ENCODE measurements at regions not wholly inside any gene's neighbourhood (a gene's known extent, or its start where the extent isn't known, plus 50 kb on each side); places are given as distances from the start of the nearest gene placed in this dataset.
"Not testable (repeated sequence)": the region's sequence is repeated elsewhere in the genome, so short reads cannot be mapped to it uniquely, and the experiment has no call there.

DNA sequence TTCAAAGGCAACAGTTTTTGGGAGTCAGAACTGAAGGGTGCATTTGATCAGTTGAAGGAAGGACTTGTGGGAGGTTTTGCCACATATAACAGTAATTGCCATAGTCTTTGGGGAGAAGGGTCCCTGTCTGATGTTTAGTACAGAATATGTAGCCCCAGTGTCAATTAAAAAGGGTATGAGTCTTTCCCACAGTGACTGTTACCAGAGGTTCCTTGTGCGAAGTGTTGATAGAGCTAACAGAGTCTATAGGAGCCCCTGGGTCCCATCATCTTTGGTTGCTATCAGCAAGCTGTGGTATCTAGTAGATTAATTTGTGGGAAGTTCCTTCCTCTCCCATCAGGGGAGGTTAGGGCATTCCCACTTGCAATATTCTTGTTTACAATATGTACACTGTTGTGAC lies 329.2 kb downstream of the PTPRU start:
- DNase-seq (ENCODE audit: insufficient read length): no peak
- FAIRE-seq: no peak
- TF ChIP-seq TAF1 (IDR thresholded peaks at IDR 0.05; ENCODE audit: borderline replicate concordance, low read depth, low read length): no peak
- TF ChIP-seq POLR2A (IDR thresholded peaks at IDR 0.05; ENCODE audit: low read depth, low read length): no peak
- TF ChIP-seq POLR2AphosphoS5 (IDR thresholded peaks at IDR 0.05; ENCODE audit: low read depth, low read length): no peak

DNA sequence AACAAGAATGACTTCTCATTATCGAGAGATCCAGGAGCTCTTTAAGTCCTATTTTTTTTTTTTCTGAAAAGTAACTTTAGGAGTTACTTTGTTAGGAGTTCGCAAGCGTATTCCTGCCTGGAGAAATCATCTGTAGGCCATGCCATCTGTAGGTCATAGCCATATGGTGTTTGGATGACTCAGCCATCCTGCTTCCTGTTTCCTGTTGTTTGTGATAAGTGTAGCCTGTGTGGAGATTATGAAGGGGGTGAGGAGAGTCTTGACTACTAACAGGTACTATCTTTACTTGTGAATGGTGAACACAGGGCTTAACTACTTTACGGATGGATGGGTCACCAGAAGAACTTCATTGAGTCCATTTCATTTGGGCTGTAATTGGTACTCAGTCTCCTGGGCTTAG lies 327.2 kb downstream of the PTPRU start:
- no peak for FAIRE-seq
- TF ChIP-seq POLR2A (IDR thresholded peaks at IDR 0.05; ENCODE audit: low read depth, low read length) (no peak), TAF1 (IDR thresholded peaks at IDR 0.05; ENCODE audit: borderline replicate concordance, low read depth, low read length) (no peak), POLR2AphosphoS5 (IDR thresholded peaks at IDR 0.05; ENCODE audit: low read depth, low read length) (no peak)
- no peak for DNase-seq (ENCODE audit: insufficient read length)

DNA sequence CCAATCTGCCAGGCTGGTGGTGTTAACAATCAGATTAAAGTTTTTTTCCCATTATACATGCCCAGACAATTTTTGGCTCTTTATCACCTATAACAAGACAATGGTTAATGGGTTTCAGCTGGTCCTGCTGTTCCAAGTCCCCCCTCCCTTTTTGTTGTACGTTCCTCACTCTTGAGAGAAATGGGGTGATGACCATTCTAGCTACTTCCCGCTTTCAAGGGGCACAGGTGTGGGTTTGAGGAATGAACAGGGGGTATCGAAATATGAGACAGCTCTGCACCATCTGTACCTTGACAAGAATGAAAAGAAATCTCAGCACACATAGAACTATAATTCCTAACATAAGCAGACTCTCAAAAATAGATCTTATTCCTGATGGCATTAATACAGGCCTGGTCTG lies 326.8 kb downstream of the PTPRU start:
- FAIRE-seq (no peak), DNase-seq (ENCODE audit: insufficient read length) (no peak)
- TF ChIP-seq TAF1 (IDR thresholded peaks at IDR 0.05; ENCODE audit: borderline replicate concordance, low read depth, low read length) (no peak), POLR2A (IDR thresholded peaks at IDR 0.05; ENCODE audit: low read depth, low read length) (no peak), POLR2AphosphoS5 (IDR thresholded peaks at IDR 0.05; ENCODE audit: low read depth, low read length) (no peak)

DNA sequence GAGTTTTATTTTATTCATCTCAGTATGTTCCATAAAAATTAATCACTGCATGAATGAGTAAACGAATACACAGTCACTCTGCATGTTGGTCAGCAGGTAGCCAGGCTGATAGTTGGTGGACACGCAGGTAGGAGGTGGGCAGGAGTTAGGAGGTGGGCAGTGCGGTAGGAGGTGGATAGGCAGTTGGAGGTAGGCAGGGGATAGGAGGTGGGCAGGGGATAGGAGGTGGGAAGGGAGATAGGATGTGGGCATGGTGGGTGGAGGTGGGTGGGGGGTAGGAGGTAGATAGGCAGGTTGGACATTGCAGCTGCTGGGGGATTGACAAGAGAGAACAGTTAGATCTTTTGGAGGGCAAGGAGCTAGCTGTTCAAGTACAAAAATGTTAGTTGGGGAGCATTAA lies 322.7 kb downstream of the PTPRU start:
- TF ChIP-seq POLR2A (IDR thresholded peaks at IDR 0.05; ENCODE audit: low read depth, low read length): no peak
- FAIRE-seq (no peak), DNase-seq (ENCODE audit: insufficient read length) (no peak)

DNA sequence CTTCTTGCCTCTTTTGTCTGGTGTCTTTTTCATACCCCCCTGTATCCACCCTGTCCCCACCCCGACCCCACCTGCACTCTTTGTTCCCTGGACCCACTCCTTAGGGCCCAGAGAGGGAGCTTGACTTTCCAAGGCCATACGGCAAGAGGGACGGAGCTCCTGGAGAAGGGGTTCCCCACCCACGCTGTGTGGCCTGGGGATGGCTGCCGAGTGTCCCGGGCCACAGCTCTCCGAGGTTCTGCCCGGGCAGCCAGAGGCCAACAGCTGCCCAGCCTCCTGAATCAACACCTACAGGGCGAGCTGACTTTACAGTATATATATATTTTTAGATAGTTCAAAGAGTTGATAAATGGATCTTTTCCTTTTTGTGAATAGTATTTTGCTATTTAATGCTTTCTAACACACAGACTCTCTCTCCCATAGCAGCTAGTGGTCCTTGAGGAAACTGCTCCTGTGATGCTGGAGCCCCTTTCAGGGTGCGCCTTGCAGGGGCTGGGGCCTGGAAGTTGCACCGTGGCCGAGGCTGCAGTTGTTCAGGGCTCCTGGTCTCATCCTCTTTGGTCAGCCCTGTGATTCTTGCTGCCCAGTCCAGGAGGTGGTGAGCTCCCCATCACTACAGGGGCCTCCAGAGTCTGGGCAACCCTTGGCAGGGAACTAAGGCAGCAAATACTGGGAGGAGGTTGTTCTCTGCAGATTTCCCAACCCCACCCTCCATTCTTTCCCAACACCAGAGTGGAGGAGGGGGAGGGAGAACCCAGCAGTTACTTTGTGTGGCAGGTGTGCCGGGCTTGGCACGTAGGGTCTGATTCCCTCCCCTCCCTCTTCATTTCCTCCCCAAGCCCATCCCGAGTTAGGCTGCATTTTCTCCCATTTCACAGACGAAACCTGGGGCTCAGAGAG lies 321.6 kb downstream of the PTPRU start:
- FAIRE-seq: no peak
- TF ChIP-seq POLR2A (IDR thresholded peaks at IDR 0.05; ENCODE audit: low read depth, low read length) (no peak), POLR2AphosphoS5 (IDR thresholded peaks at IDR 0.05; ENCODE audit: low read depth, low read length) (no peak), TAF1 (IDR thresholded peaks at IDR 0.05; ENCODE audit: borderline replicate concordance, low read depth, low read length) (no peak)
- DNase-seq (ENCODE audit: insufficient read length): no peak

DNA sequence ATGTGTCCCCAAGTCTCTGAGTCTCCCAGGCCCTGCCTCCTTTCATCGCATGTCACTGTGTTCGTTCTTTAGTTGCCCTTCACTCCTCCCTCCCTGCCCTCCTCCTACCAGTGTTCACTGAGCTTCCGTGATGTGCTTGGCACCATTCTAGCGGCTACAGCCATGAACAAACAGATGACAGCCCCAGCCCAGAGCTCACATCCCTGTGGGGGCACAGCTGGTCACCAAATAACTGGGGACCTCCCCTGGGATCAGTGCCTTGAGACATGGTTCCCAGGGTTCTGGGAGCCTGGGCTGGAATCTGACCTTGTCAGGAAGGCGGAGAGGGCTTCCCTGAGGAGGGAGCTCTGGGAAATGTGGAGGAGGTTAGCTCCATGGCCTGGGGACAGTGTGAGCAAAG lies 320.7 kb downstream of the PTPRU start:
- FAIRE-seq (no peak), DNase-seq (ENCODE audit: insufficient read length) (no peak)
- TF ChIP-seq POLR2AphosphoS5 (IDR thresholded peaks at IDR 0.05; ENCODE audit: low read depth, low read length) (no peak), TAF1 (IDR thresholded peaks at IDR 0.05; ENCODE audit: borderline replicate concordance, low read depth, low read length) (no peak), POLR2A (IDR thresholded peaks at IDR 0.05; ENCODE audit: low read depth, low read length) (no peak)

DNA sequence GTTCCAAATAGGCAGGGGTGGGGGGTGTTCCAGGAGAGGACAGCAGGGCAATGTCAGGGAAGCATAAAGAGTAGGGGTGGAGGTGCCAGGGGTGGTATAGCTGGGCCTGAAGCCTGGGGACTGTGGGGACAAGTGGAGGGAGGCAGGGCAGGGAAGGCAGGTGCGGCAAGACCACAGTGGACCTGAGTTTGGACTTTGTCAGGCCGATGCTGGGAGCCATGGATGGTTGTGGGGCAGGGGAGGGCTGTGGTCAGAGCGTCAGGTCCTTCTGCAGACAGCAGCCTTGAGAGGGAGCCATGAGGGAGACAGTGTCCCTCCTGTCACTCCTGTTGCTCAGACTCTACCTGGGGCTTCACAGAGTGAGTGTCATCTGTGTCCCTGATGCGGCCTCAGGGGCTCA lies 320.3 kb downstream of the PTPRU start:
- no peak for FAIRE-seq
- TF ChIP-seq POLR2AphosphoS5 (IDR thresholded peaks at IDR 0.05; ENCODE audit: low read depth, low read length) (no peak), TAF1 (IDR thresholded peaks at IDR 0.05; ENCODE audit: borderline replicate concordance, low read depth, low read length) (no peak), POLR2A (IDR thresholded peaks at IDR 0.05; ENCODE audit: low read depth, low read length) (no peak)
- no peak for DNase-seq (ENCODE audit: insufficient read length)

DNA sequence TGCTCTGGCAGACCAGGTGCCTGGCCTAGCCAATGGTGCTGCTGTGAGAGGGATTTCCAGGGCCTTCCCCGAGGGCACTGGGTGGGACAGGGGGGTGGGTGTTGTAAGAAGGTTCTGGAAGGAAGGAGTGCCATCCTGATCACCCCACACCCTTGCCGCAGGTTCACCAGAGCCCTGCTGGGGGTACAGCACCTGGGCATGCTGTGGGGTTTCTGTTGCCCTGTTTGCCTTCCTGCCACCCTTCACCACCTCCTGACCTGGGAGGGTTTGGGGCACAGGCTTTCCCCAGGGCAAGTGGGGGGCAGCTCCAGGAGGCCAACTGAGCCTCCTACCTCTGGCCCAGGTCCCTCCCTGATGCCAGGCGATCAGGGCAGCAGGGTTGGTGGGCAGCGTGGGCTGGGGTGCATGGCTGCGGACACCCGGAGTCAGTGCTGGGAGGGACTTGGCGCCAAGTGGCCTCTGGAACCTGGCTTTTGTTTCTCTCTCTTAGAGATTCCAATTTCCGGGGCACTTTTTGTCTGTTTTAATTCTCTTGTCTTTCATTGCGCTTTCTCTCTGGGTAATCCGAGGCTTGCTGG lies 318.8 kb downstream of the PTPRU start:
- TF ChIP-seq TAF1 (IDR thresholded peaks at IDR 0.05; ENCODE audit: borderline replicate concordance, low read depth, low read length): no peak
- no peak for TF ChIP-seq POLR2AphosphoS5 (IDR thresholded peaks at IDR 0.05; ENCODE audit: low read depth, low read length)
- TF ChIP-seq POLR2A (IDR thresholded peaks at IDR 0.05; ENCODE audit: low read depth, low read length): no peak
- no peak for DNase-seq (ENCODE audit: insufficient read length)

DNA sequence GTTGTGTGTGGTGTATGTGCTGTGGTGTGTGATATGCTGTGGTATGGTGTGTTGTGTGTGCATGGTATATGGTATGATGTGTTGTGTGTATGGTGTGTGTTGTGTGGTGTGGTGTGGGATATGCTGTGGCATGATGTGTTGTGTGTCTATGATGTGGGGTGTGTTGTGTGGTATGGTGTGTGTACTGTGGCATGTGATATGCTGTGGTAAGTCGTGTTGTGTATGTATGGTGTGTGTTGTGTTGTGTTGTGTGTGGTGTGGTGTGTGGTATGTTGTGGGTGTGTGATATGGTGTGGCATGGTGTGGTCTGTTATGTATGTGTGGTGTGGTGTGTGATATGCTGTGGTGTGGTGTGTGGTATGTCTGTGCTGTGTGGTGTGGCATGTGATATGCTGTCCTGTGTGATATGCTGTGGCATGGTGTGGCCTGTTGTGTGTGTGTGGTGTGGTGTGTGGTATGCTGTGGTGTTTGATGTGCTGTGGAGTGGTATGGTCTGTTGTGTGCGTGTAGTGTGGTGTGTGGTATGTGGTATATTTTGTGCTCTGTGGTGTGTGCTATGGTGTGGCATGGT lies 318.0 kb downstream of the PTPRU start:
- DNase-seq (ENCODE audit: insufficient read length) (no peak), FAIRE-seq (no peak)
- TF ChIP-seq TAF1 (IDR thresholded peaks at IDR 0.05; ENCODE audit: borderline replicate concordance, low read depth, low read length): no peak

More for the DNA sequence above, 318.8 kb downstream of the PTPRU start:
- no peak for FAIRE-seq

DNA sequence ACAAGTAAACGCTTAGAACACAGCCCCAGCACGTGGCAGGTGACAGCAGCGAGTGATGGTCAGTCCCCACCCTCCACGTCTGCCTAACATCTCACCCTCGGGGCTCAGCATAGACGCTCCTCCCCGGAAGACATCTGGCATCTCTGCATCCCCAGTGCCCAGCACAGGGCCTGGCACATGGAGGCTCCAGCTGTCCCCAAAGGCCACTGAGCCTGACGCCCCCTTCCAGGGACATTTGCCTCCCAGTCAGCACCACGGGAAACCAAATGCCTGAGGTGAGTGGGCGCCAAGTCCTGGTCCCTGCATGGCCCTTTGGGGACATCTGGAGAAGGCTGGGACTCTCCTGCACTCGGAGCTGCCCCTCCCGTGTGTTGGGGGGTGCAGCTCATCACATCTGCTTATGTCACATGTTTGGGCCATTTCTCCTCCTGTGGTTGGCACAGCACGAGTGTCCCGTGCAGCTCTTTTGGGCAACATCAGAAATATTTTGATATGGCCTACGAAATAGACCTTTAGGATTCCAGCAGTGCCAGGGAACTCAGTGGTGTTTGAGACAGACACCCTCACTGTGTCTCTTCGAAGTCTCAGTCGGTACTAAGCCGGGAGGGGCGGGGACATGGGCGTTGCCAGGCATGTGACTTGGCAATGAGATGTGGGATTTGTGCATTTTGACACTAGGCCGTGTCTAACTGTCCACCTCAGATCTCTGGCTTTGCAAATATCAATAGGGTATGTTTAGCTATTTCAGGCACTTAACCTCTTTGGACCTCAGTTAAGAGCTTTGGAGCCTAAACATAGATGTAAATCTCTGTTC lies 315.0 kb downstream of the PTPRU start:
- TF ChIP-seq TAF1 (IDR thresholded peaks at IDR 0.05; ENCODE audit: borderline replicate concordance, low read depth, low read length): no peak
- TF ChIP-seq POLR2A (IDR thresholded peaks at IDR 0.05; ENCODE audit: low read depth, low read length): no peak
- no peak for TF ChIP-seq POLR2AphosphoS5 (IDR thresholded peaks at IDR 0.05; ENCODE audit: low read depth, low read length)
- no peak for DNase-seq (ENCODE audit: insufficient read length)
- no peak for FAIRE-seq

DNA sequence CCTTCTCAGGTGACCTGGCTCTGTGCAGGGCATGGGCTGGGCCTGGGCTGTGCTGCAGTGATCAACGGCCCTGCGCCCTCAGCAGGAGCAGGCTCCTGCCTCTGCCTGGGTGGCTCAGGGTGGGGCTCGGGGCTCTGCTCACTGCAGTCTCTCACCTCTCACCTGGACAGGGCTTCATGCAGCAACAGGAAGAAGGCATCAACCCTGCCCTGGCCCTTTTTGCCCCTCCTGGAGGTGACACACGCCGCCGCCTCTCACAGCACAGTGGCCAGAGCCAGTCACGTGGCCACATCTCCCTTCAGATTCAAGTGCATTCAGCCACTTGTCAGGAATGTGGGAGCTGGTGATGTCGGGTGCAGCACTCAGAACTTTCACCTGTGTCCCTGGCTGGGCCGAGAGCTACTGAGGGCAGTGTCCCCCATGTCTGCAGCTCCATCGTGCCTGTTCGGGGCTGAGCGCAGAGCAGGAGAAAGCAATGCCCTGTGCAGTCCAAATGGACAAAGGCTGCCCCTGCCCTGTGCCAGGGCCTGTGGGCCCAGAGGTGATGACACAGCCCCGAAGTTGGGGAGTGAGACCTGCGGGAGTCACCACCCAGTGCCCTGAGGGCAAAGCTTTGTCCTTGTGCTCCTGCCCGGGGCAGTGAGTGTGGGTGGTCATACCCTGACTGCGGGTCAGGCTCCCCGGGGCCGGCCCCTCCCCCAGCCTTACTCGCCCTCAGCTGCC lies 314.0 kb downstream of the PTPRU start:
- DNase-seq (ENCODE audit: insufficient read length): no peak
- no peak for FAIRE-seq
- TF ChIP-seq POLR2A (IDR thresholded peaks at IDR 0.05; ENCODE audit: low read depth, low read length): no peak
- TF ChIP-seq TAF1 (IDR thresholded peaks at IDR 0.05; ENCODE audit: borderline replicate concordance, low read depth, low read length): no peak
- TF ChIP-seq POLR2AphosphoS5 (IDR thresholded peaks at IDR 0.05; ENCODE audit: low read depth, low read length): no peak

DNA sequence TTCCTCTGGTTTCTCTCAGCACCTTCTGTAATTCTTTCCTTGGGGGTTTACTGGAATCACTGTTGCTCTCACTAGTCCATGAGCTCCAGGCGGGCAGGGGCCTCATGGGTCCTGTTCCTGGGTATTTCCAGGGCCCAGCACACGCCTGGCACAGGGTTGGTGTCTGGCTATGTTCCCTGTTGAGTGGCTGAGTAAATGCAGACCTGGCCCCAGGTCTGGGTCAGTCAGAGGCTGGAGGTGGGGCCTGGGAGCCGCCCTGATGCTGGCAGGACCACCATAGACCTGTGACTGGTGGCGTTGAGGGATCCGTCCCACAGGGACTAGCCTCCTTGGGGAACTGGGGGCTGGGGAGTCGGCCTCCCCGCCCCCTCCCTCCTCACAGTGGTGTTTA lies 313.4 kb downstream of the PTPRU start:
- not testable (repeated sequence) for DNase-seq (ENCODE audit: insufficient read length); FAIRE-seq
